IMR-90 (cell line): ENCODE measurements at regions not wholly inside any gene's neighbourhood (a gene's known extent, or its start where the extent isn't known, plus 50 kb on each side); places are given as distances from the start of the nearest gene placed in this dataset.

Experiments used
- ATAC-seq: fragments of 200-7000 bp; cut with Tn5 transposase; 2 replicates; pipeline ENCODE4 v1.9.1; 2020; ENCODE audit warnings: low read depth, mild to moderate bottlenecking, moderate library complexity
- BruUV-seq: library from RNA; stranded (reverse); fragments of 400-500 nt; replicated peaks from 2 replicates; lab custom pipeline; 2021; lab: Mats Ljungman, UMichigan
- CTCF ChIA-PET: fragments of 300-600 bp; formaldehyde crosslinking; extraction: SDS; loops from one replicate; lab custom pipeline; 2021; ENCODE audit warnings: antibody characterized with exemption; lab: Yijun Ruan, JAX
- POLR2A ChIA-PET: fragments of 300-600 bp; sonication (Branson Sonifier 250); formaldehyde crosslinking; loops from one replicate; lab custom pipeline; 2022; ENCODE audit warnings: antibody characterized with exemption; ENCODE audit not compliant: unreplicated experiment; lab: Charles Lee
- DNase-seq: peaks from one replicate; pipeline ENCODE4 v3.0.0; 2013
- H2AFZ ChIP-seq: replicated peaks from 2 replicates; pipeline ENCODE3; 2013; ENCODE audit warnings: low read length, mild to moderate bottlenecking; ENCODE audit not compliant: poor library complexity
- H2AK5ac ChIP-seq: 2 replicates; pipeline ENCODE4 v1.6.1; 2013; ENCODE audit warnings: low read depth, low read length, inconsistent platforms
- H2AK9ac ChIP-seq: replicated peaks from 2 replicates; pipeline ENCODE3; 2013; ENCODE audit warnings: mild to moderate bottlenecking, low read depth, low read length, moderate library complexity; ENCODE audit not compliant: poor library complexity
- H2BK120ac ChIP-seq: 2 replicates; pipeline ENCODE4 v1.6.1; 2013; ENCODE audit warnings: low read depth, low read length, inconsistent platforms
- H2BK15ac ChIP-seq: 3 replicates; pipeline ENCODE4 v1.6.1; 2013; ENCODE audit warnings: low read depth, low read length, inconsistent platforms
- H2BK20ac ChIP-seq: 2 replicates; pipeline ENCODE4 v1.6.1; 2013; ENCODE audit warnings: low read depth, mild to moderate bottlenecking, inconsistent platforms, low read length, moderate library complexity
- H2BK5ac ChIP-seq: 2 replicates; pipeline ENCODE4 v1.6.1; 2013; ENCODE audit warnings: mild to moderate bottlenecking, low read depth, low read length, inconsistent platforms; ENCODE audit not compliant: poor library complexity, severe bottlenecking
- H3K14ac ChIP-seq: replicated peaks from 2 replicates; pipeline ENCODE4 v1.6.1; 2013; ENCODE audit warnings: low read depth, low read length, inconsistent platforms
- H3K18ac ChIP-seq: 2 replicates; pipeline ENCODE4 v1.6.1; 2013; ENCODE audit warnings: low read depth, low read length, control low read depth
- H3K23ac ChIP-seq: 2 replicates; pipeline ENCODE4 v1.6.1; 2013; ENCODE audit warnings: low read depth, low read length, inconsistent platforms
- H3K27ac ChIP-seq: 2 replicates; pipeline ENCODE4 v1.5.1; 2013; ENCODE audit warnings: mild to moderate bottlenecking, control low read depth, low read length; ENCODE audit not compliant: insufficient read depth
- H3K27me3 ChIP-seq: 2 replicates; pipeline ENCODE4 v1.6.1; 2013; ENCODE audit warnings: low read length; ENCODE audit not compliant: control insufficient read depth, insufficient read depth
- H3K36me3 ChIP-seq: 2 replicates; pipeline ENCODE4 v1.6.1; 2013; ENCODE audit warnings: low read length, mixed read lengths; ENCODE audit not compliant: control insufficient read depth, insufficient read depth
- H3K4ac ChIP-seq: 2 replicates; pipeline ENCODE4 v1.6.1; 2013; ENCODE audit warnings: low read depth, low read length, inconsistent platforms
- H3K4me1 ChIP-seq: 2 replicates; pipeline ENCODE4 v1.6.1; 2013; ENCODE audit warnings: low read length, mixed read lengths; ENCODE audit not compliant: control insufficient read depth, insufficient read depth
- H3K4me2 ChIP-seq: 2 replicates; pipeline ENCODE4 v1.6.1; 2013; ENCODE audit warnings: low read depth, mild to moderate bottlenecking, control low read depth, low read length, moderate library complexity
- H3K4me3 ChIP-seq: 2 replicates; pipeline ENCODE4 v1.5.1; 2013; ENCODE audit warnings: low read depth, mild to moderate bottlenecking, control low read depth, low read length, moderate library complexity; ENCODE audit not compliant: insufficient read depth
- H3K56ac ChIP-seq: 2 replicates; pipeline ENCODE4 v1.6.1; 2013; ENCODE audit warnings: low read length, inconsistent platforms; ENCODE audit not compliant: insufficient read depth; ENCODE audit errors: extremely low read depth
- H3K79me1 ChIP-seq, 2 experiments: 2 replicates each; pipeline ENCODE4 v1.6.1; 2013; ENCODE audit warnings: low read length in 2 of 2, inconsistent platforms in 1 of 2, low read depth in 1 of 2
- H3K9ac ChIP-seq: 2 replicates; pipeline ENCODE4 v1.6.1; 2013; ENCODE audit warnings: low read depth, low read length, control low read depth
- H3K9me1 ChIP-seq: 2 replicates; pipeline ENCODE4 v1.6.1; 2013; ENCODE audit warnings: low read length, inconsistent platforms; ENCODE audit not compliant: insufficient read depth
- H3K9me3 ChIP-seq: 2 replicates; pipeline ENCODE4 v1.6.1; 2013; ENCODE audit warnings: low read length; ENCODE audit not compliant: control insufficient read depth, insufficient read depth
- H4K20me1 ChIP-seq: 2 replicates; pipeline ENCODE4 v1.6.1; 2013; ENCODE audit warnings: low read length, inconsistent platforms; ENCODE audit not compliant: insufficient read depth
- H4K5ac ChIP-seq: 2 replicates; pipeline ENCODE4 v1.6.1; 2013; ENCODE audit warnings: mild to moderate bottlenecking, low read depth, low read length, control low read depth
- H4K8ac ChIP-seq, 2 experiments: 2 replicates each; pipeline ENCODE4 v1.6.1; 2013; ENCODE audit warnings: low read depth in 2 of 2, low read length in 2 of 2, control low read depth in 1 of 2, inconsistent platforms in 1 of 2
- H4K91ac ChIP-seq: 2 replicates; pipeline ENCODE4 v1.6.1; 2013; ENCODE audit warnings: low read depth, low read length, inconsistent platforms; ENCODE audit not compliant: insufficient read depth
- BHLHE40 ChIP-seq: fragments of 150-350 bp; IDR thresholded peaks from 2 replicates; pipeline ENCODE4 v1.6.1; 2016; ENCODE audit warnings: mild to moderate bottlenecking, low read depth, low read length
- CEBPB ChIP-seq: IDR thresholded peaks from 2 replicates; pipeline ENCODE4 v1.6.1; 2012; ENCODE audit warnings: low read depth, low read length, improper control_type of control experiment
- CHD1 ChIP-seq: IDR thresholded peaks from 2 replicates; pipeline ENCODE4 v1.6.1; 2012; ENCODE audit warnings: low read depth, low read length, improper control_type of control experiment
- FOS ChIP-seq: fragments of 150-350 bp; IDR thresholded peaks from 2 replicates; pipeline ENCODE4 v1.6.1; 2016; ENCODE audit warnings: low read depth, low read length
- POLR2A ChIP-seq: IDR thresholded peaks from 2 replicates; pipeline ENCODE4 v1.6.1; 2012; ENCODE audit warnings: mild to moderate bottlenecking, low read depth, low read length
- WGBS, 2 experiments: methylation state at CpG; one replicate each; pipeline versions ENCODE4 v1.1.5 to v1.1.7; 2013; ENCODE audit warnings: missing lambda C conversion rate in 2 of 2; ENCODE audit not compliant: insufficient read length in 1 of 2; ENCODE audit errors: extremely low coverage in 2 of 2; 5-methylcytosine and 5-hydroxymethylcytosine counted together
- dilution Hi-C: fragments of 300-500 bp; cut with HindIII; formaldehyde crosslinking; loops from one replicate; pipeline ENCODE4 v1.14.3; 2018; ENCODE audit warnings: low sequenced_read_pairs; ENCODE audit not compliant: unreplicated experiment
- in situ Hi-C: fragments of 300-500 bp; cut with MboI; formaldehyde crosslinking; loops from 3 replicates; pipeline ENCODE4 v1.14.3; 2019; ENCODE audit warnings: low sequenced_read_pairs, inconsistent platforms, mixed read lengths
- intact Hi-C: fragments of 100-400 bp; cut with micrococcal nuclease; formaldehyde crosslinking; loops from 2 replicates; pipeline ENCODE4 v1.10.0; 2022
- TF ChIP-seq, protein P1 (sequence below): fragments of 150-350 bp; IDR thresholded peaks from 2 replicates; pipeline ENCODE4 v1.6.1; 2016; ENCODE audit warnings: low read depth, mild to moderate bottlenecking, low read length, moderate library complexity, borderline replicate concordance
- TF ChIP-seq, protein P2 (sequence below): conservative IDR thresholded peaks from 2 replicates; pipeline ENCODE4 v1.5.1; 2012; ENCODE audit warnings: mild to moderate bottlenecking, low read depth, low read length, improper control_type of control experiment

DNA sequence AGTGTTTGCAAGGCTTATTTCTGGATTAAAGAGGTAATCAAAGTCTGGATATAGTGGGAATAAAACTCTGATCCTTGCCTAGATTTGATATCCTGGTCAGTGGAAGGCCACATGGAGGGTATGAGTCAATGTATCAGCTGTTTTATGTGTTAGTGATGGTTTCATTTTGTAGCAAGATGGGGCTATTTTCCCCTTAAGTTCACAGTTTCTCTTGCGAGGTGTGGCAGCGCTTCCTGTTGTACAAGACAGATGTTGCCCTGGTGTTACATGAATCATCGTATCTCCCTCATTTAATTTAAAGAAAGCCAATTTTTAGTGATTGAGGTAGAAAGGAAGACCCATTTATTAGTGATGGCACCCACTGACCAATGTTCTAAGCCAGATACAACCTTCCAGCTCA lies 220.2 kb downstream of the DUSP10 start:
- no peaks in the 10 kb centered on the region for H4K20me1 ChIP-seq
- intact Hi-C loops: no loop called here
- no peaks in the 10 kb centered on the region for H3K27me3 ChIP-seq
- H2BK120ac ChIP-seq: no peak overlapping the region
- no CpG with 5 or more reads among the region's 3 CpGs for WGBS, 2 experiments
- H3K9ac ChIP-seq: no peak overlapping the region
- H2AFZ ChIP-seq: no peak overlapping the region
- no peak overlapping the region for H2BK20ac ChIP-seq
- H3K36me3 ChIP-seq: no peaks in the 10 kb centered on the region
- no peaks in the 10 kb centered on the region for H3K4me1 ChIP-seq
- dilution Hi-C loops: no loop called here
- no peak for ATAC-seq
- no peak overlapping the region for H3K27ac ChIP-seq
- no peak for DNase-seq
- no peak overlapping the region for H3K4me2 ChIP-seq
- no peaks in the 10 kb centered on the region for H3K9me3 ChIP-seq
- in situ Hi-C loops: no loop called here
- no peak overlapping the region for H3K4ac ChIP-seq
- no peak overlapping the region for H3K23ac ChIP-seq
- H3K56ac ChIP-seq: no peak overlapping the region
- no peaks in the 10 kb centered on the region for H3K9me1 ChIP-seq
- no peak overlapping the region for H4K8ac ChIP-seq
- H2AK9ac ChIP-seq: no peak overlapping the region
- no peak overlapping the region for H2AK5ac ChIP-seq
- TF ChIP-seq CEBPB (no peak), BHLHE40 (no peak), FOS (no peak), POLR2A (no peak), CHD1 (no peak)
- TF ChIP-seq, protein P1, sequence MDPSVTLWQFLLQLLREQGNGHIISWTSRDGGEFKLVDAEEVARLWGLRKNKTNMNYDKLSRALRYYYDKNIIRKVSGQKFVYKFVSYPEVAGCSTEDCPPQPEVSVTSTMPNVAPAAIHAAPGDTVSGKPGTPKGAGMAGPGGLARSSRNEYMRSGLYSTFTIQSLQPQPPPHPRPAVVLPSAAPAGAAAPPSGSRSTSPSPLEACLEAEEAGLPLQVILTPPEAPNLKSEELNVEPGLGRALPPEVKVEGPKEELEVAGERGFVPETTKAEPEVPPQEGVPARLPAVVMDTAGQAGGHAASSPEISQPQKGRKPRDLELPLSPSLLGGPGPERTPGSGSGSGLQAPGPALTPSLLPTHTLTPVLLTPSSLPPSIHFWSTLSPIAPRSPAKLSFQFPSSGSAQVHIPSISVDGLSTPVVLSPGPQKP: no peak
- TF ChIP-seq, protein P2, sequence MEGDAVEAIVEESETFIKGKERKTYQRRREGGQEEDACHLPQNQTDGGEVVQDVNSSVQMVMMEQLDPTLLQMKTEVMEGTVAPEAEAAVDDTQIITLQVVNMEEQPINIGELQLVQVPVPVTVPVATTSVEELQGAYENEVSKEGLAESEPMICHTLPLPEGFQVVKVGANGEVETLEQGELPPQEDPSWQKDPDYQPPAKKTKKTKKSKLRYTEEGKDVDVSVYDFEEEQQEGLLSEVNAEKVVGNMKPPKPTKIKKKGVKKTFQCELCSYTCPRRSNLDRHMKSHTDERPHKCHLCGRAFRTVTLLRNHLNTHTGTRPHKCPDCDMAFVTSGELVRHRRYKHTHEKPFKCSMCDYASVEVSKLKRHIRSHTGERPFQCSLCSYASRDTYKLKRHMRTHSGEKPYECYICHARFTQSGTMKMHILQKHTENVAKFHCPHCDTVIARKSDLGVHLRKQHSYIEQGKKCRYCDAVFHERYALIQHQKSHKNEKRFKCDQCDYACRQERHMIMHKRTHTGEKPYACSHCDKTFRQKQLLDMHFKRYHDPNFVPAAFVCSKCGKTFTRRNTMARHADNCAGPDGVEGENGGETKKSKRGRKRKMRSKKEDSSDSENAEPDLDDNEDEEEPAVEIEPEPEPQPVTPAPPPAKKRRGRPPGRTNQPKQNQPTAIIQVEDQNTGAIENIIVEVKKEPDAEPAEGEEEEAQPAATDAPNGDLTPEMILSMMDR: no peak
- no peak overlapping the region for H2BK15ac ChIP-seq
- H4K5ac ChIP-seq: no peak overlapping the region
- no peak overlapping the region for H4K91ac ChIP-seq
- H3K18ac ChIP-seq: no peak overlapping the region
- H3K4me3 ChIP-seq: no peak overlapping the region
- ChIA-PET CTCF (no interaction called here), POLR2A (no interaction called here)
- no peak overlapping the region for H2BK5ac ChIP-seq
- no peaks in the 10 kb centered on the region for H3K79me1 ChIP-seq
- BruUV-seq: no TSS peak
- no peak overlapping the region for H3K14ac ChIP-seq
